Vagina (tissue), 2 donors: ENCODE measurements at regions not wholly inside any gene's neighbourhood (a gene's known extent, or its start where the extent isn't known, plus 50 kb on each side); places are given as distances from the start of the nearest gene placed in this dataset.
"Not testable (repeated sequence)": the region's sequence is repeated elsewhere in the genome, so short reads cannot be mapped to it uniquely, and the experiment has no call there.

Experiments
- DNase-seq, 2 donors: peaks; one replicate each; pipeline ENCODE4 v3.0.0-alpha.2; 2017; ENCODE audit errors: extremely low spot score in 2 of 2
- H3K27ac ChIP-seq: fragments of 200-600 bp; sonication (generic); one replicate; pipeline ENCODE4 v1.5.1; 2019
- H3K27me3 ChIP-seq: fragments of 200-600 bp; sonication (generic); one replicate; pipeline ENCODE4 v1.5.1; 2019
- H3K36me3 ChIP-seq, 2 donors: fragments of 200-600 bp; sonication (generic); one replicate each; pipeline ENCODE4 v1.5.1; 2017 to 2019
- H3K4me1 ChIP-seq: fragments of 200-600 bp; sonication (generic); one replicate; pipeline ENCODE4 v1.5.1; 2019
- H3K4me3 ChIP-seq, 2 donors: fragments of 200-600 bp; sonication (generic); 1 replicate in 1 of 2; 2 replicates in 1 of 2; pipeline ENCODE4 v1.5.1; 2016 to 2019
- H3K9me3 ChIP-seq: fragments of 200-600 bp; sonication (generic); one replicate; pipeline ENCODE4 v1.5.1; 2019
- CTCF ChIP-seq, 3 experiments: fragments of 450-650 bp in 2 of 3; fragments of 200-600 bp in 1 of 3; sonication (generic) in 1 of 3; IDR thresholded peaks; one replicate each; pipeline ENCODE4 v1.5.1; 2017 to 2019; ENCODE audit warnings: antibody characterized with exemption in 3 of 3, mild to moderate bottlenecking in 2 of 3, moderate library complexity in 2 of 3
- POLR2A ChIP-seq, 2 donors: fragments of 450-650 bp; IDR thresholded peaks; one replicate each; pipeline ENCODE4 v1.6.1; 2017; ENCODE audit warnings: antibody characterized with exemption in 2 of 2, mild to moderate bottlenecking in 2 of 2, moderate library complexity in 2 of 2
- POLR2AphosphoS5 ChIP-seq, 2 donors: sonication (generic); formaldehyde crosslinking; IDR thresholded peaks; one replicate each; pipeline ENCODE4 v1.9.0; 2017; ENCODE audit warnings: antibody characterized with exemption in 2 of 2, mild to moderate bottlenecking in 2 of 2, low read depth in 1 of 2; ENCODE audit not compliant: insufficient read depth in 1 of 2
- intact Hi-C: fragments of 100-400 bp; cut with DNase I; formaldehyde crosslinking; loops from one replicate; pipeline ENCODE4 v1.15.1; 2023

- Histone ChIP-seq H3K4me1 (no peaks in the 10 kb centered on the region), H3K4me3 (no peak overlapping the region), H3K27me3 (no peaks in the 10 kb centered on the region), H3K9me3 (no peaks in the 10 kb centered on the region), H3K36me3 (no peaks in the 10 kb centered on the region), H3K27ac (no peak overlapping the region)
- no peak for DNase-seq
- no peak for TF ChIP-seq CTCF (IDR thresholded peaks at IDR 0.05)
- TF ChIP-seq POLR2A (IDR thresholded peaks at IDR 0.05), result no peak
- no peak for TF ChIP-seq POLR2AphosphoS5 (IDR thresholded peaks at IDR 0.05; ENCODE audit: insufficient read depth in 1 of 2, low read depth in 1 of 2)
- intact Hi-C loops, result no loop called here
Measured at GRCh38 chr5:112483704-112484103, 64.6 kb upstream of the EPB41L4A start.

DNA sequence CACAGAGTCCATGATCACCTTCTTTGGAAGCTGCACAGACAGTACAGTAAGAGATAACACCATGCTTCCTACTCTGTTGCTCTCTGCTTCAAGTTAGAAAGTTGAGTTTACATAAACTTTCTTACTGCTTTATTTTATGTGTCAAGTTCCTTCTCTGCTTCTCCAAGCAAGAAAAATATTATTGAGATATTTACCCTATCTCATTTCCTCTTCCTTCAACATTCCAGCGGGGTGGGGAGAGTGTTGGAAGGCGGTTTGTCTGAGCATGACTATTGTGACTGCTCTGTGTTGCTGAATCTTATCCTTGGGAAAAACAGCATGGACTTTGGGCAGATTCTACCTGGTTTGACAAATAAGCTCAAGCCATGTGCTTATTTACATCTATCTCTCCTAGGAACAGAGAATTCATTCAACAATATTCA lies 66.9 kb upstream of the EPB41L4A start:
- no peak for DNase-seq
- H3K9me3 ChIP-seq, result no peaks in the 10 kb centered on the region
- H3K4me1 ChIP-seq, result no peaks in the 10 kb centered on the region
- no peak overlapping the region for H3K4me3 ChIP-seq
- H3K27me3 ChIP-seq, result no peaks in the 10 kb centered on the region
- H3K27ac ChIP-seq, result no peak overlapping the region
- TF ChIP-seq POLR2A (IDR thresholded peaks at IDR 0.05) (no peak), CTCF (IDR thresholded peaks at IDR 0.05) (no peak), POLR2AphosphoS5 (IDR thresholded peaks at IDR 0.05; ENCODE audit: insufficient read depth in 1 of 2, low read depth in 1 of 2) (no peak)
- intact Hi-C loops, result no loop called here
- no peaks in the 10 kb centered on the region for H3K36me3 ChIP-seq

DNA sequence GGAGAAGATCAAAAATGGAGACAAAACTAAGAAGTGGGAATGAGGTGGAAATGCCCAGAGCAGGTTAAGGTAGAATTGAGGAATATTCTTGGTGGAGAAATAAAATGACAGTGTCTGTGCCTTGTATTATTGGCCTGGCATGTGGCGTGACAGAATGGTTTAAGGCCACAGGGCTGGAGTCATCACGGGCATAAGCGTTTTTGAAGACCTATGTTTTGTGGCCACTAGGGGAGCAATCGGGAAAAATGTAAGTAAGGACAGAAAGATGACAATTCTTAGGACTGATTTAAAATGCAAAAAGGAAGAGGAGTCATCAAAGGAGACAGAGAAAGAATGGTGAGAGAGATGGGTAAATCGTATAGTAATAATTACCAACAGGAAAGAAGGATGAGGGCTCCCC lies 72.2 kb upstream of the EPB41L4A start:
- Histone ChIP-seq H3K27me3 (no peaks in the 10 kb centered on the region), H3K4me1 (no peaks in the 10 kb centered on the region), H3K4me3 (no peak overlapping the region), H3K36me3 (no peaks in the 10 kb centered on the region), H3K9me3 (no peaks in the 10 kb centered on the region), H3K27ac (no peak overlapping the region)
- intact Hi-C loops, result no loop called here
- DNase-seq, result no peak
- TF ChIP-seq CTCF (IDR thresholded peaks at IDR 0.05), result no peak
- no peak for TF ChIP-seq POLR2A (IDR thresholded peaks at IDR 0.05)
- no peak for TF ChIP-seq POLR2AphosphoS5 (IDR thresholded peaks at IDR 0.05; ENCODE audit: insufficient read depth in 1 of 2, low read depth in 1 of 2)

DNA sequence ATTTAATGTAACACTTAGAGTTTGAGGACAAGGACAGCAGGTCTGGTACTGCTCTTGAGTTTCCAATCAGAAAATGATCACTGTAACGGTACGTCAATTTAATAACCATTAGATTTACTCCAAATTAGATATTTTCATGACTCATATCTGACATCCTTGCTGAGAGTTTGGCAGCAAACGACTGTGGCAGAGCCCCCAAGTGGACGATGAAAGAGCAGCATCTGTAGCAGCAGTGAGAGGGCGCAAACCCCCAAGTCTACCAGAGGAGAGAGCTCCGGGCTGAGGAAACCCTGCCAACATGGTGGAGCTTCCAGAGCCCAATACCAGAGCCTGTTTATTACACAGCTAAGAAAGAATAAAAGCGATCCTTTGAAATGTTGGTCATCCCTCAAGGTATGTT lies 73.2 kb upstream of the EPB41L4A start:
- Histone ChIP-seq H3K4me1 (no peaks in the 10 kb centered on the region), H3K9me3 (no peaks in the 10 kb centered on the region), H3K27me3 (no peaks in the 10 kb centered on the region), H3K27ac (no peak overlapping the region), H3K36me3 (no peaks in the 10 kb centered on the region), H3K4me3 (no peak overlapping the region)
- intact Hi-C loops, result no loop called here
- DNase-seq, result no peak
- TF ChIP-seq POLR2A (IDR thresholded peaks at IDR 0.05) (no peak), POLR2AphosphoS5 (IDR thresholded peaks at IDR 0.05; ENCODE audit: insufficient read depth in 1 of 2, low read depth in 1 of 2) (no peak), CTCF (IDR thresholded peaks at IDR 0.05) (peak in 1 of 3 experiments; percentile 34)

DNA sequence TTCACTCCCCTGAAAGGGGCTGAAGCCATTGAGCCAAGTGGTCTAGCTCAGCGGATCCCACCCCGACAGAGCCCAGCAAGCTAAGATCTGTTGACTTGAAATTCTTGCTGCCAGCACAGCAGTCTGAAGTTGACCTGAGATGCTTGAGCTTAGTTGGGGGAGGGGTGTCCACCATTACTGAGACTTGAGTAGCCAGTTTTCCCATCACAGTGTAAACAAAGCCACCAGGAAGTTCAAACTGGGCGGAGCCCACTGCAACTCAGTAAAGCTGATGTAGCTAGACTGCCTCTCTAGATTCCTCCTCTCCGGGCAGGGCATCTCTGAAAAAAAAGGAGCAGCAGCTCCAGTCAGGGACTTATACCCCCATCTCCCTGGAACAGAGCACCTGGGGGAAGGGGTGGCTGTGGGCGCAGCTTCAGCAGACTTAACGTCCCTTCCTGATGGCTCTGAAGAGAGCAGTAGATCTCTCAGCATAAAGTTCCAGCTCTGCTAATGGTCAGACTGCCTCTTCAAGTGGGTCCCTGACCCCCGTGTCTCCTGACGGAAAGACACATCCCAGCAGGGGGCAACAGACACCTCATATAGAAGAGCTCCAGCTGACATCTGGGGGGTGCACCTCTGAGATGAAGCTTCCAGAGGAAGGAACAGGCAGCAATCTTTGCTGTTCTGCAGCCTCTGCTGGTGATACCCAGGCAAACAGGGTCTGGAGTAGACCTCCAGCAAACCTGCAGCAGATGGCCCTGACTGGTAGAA lies 84.8 kb upstream of the EPB41L4A start:
- DNase-seq, H3K27ac ChIP-seq, H3K9me3 ChIP-seq, intact Hi-C loops, H3K36me3 ChIP-seq, H3K4me1 ChIP-seq, H3K27me3 ChIP-seq, H3K4me3 ChIP-seq: not testable (repeated sequence)

DNA sequence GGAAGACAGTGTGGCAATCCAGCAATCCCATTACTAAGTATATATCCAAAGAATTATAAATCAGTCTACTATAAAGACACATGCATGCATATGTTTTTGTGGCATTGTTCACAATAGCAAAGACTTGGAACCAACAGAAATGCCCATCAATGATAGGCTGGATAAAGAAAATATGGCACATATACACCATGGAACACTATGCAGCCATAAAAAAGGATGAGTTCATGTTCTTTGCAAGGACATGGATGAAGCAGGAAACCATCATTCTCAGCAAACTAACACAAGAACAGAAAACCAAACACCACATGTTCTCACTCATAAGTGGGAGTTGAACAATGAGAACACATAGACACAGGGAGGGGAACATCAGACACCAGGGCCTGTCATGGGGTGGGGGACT lies 90.0 kb upstream of the EPB41L4A start:
- H3K4me3 ChIP-seq, H3K36me3 ChIP-seq, H3K27me3 ChIP-seq, H3K9me3 ChIP-seq, DNase-seq, H3K4me1 ChIP-seq, intact Hi-C loops, H3K27ac ChIP-seq: not testable (repeated sequence)
